ENCODE measurements at regions not wholly inside any gene's neighbourhood (a gene's known extent, or its start where the extent isn't known, plus 50 kb on each side); places are given as distances from the start of the nearest gene placed in this dataset.

DNA sequence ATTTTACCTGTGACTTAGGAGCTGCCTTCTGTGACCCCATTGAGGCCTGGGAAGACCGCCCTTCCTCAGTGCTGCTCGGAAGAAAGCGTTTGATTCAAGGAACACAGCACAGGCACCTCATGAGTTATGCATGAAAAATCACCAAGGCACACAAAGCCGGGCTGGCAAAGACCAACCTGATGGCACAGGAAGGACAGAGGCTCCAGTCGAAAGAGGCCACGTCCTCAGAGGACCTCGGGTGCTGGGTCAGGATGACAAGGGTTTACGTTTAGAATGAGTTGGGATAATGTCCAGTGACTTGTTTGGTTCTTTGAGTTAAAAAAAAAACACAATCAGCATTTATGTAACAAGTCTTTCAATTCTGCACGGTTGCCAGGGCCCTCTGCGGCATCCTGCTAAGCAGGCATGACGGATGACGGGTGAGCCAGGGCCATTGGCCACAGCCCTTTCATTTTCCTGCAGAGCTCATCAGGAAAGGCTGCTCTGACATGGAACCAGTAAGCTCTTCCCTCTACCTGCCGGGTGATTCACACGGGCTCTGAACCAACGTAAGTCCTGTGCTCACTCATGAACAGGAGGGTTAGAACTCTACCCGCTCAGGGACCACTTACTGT lies 112.8 kb downstream of the DACT2 start:
- TF ChIP-seq CTCF (IDR thresholded peaks at IDR 0.05) (no peak), POLR2A (IDR thresholded peaks at IDR 0.05) (no peak), POLR2AphosphoS5 (IDR thresholded peaks at IDR 0.05) (no peak)
